CMK (cell line): ENCODE measurements at regions not wholly inside any gene's neighbourhood (a gene's known extent, or its start where the extent isn't known, plus 50 kb on each side); places are given as distances from the start of the nearest gene placed in this dataset.
A peak's percentile ranks its signal among the peaks of the same experiment; 100 is the strongest.
"Not testable (repeated sequence)": the region's sequence is repeated elsewhere in the genome, so short reads cannot be mapped to it uniquely, and the experiment has no call there.

Experiments
- DNase-seq: peaks from one replicate; pipeline ENCODE4 v3.0.0-alpha.2; 2010; ENCODE audit warnings: low read depth

DNA sequence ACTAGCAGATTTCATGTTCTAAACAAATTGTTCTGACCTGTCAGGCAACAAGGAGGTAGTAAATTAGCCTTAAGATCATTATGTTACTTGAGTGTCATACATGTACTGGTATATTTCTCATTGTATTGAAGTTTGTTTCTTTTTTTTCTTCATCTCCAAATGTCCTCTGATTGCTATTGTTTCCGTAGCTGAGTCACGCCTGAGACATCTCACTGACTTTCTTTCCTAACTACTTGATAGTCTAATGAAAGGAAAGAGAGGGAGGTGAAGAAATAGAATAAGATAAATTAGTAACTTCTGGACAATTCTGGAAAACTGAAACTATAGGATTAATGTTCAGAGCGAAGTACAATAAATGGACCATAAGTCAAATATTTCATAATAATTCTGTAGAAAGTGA, 1049.9 kb downstream of the TSN start:
- no peak for DNase-seq

DNA sequence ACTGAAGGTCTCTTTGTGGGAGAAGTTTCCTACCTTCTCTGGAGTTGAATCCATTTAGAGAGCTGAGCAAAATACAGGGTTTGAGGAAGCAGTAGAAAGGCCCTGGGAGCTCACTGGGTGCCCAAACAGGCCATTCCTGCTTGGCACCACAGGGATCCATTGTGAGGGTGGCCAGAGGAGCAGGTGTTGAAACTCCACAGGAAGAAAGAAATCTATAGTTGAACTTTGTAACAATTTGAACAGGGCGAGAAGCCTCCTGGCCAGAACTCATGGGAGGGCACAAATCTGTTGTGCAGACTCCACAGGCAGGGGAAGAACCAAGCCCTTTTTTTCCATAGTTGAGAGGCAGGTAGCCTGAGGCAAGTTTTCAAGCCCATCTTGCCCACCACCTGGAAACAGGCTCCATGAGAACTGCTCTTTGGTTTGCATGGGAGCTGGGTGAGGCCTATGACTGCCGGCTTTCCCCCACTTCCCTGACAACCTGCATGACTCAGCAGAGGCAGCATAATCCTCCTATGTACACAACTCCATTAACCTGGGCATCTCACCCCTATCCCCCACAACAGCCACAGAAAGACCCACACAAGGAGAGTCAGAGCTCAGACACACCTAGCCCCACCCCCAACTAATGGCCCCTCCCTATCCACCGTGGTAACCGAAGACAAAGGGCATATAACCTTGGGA, 1053.0 kb downstream of the TSN start:
- DNase-seq, result no peak

DNA sequence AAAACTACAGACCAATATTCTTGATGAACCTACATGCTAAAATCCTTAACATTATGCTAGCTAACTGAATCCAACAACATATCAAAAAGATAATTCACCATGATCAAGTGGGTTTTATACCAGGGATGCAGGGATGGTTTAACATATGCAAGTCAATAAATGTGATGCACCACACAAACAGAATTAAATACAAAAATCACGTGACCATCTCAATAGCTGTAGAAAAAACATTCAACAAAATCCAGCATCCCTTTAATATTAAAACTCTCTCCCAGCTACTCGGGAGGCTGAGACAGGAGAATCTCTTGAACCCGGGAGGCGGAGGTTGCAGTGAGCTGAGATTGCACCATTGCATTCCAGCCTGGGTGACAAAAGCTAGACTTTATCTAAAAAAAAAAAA, 1056.8 kb downstream of the TSN start:
- not testable (repeated sequence) for DNase-seq

DNA sequence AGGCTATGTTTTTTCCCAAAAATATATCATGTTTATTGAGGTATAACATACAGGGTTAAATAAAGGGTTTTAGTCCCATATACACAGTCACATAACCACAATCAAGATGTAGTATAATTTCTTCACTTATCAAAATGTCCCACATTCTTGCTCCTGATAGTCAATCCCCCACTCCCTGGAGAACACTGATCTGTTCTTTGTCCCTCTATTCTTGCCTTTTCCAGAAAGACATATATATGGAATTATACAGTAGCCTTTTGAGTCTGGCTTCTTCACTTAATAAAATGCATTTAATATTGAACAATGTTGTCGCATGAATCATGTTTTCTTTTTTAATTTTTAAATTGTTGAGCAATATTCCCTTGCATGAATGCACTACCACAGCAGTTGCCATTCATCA, 1059.7 kb downstream of the TSN start:
- no peak for DNase-seq

DNA sequence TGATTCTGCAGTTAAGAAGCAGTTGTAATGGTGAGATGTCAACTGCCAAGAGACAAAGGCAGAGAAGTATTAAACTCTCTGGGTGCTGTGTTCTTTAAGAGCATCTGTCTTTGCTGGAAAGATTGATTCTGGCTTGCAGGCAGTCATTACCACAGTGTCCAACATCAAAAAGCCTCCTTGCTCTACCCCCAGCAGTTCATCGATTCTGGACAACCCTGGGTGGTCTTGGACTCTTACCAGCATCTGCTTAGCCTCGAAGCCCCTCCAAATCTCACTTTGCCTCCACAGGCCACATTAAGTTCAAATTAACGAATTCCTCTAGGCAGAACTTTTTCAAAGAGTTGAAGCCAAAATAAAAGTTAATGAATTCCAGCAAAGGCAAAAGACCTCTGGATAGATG, 1061.4 kb downstream of the TSN start:
- DNase-seq, result no peak

DNA sequence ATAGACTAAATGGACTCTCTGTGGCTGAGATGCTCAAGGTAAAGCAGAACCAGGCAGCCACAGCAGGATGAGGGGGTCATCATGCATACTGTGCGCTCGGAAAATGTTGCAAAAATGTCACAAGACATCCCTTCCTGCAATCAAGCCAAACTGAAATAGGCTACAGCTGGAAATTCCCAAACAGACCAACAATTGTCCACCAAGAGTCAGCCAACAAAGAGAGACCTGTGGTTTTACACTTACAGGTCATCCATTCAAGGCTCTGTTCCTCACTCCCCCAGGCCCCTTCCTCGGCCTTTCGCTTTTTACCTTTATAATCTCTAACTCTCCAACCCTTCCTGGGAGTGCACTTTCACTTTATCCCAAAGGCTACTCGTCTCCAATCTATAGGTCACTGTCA, 1066.9 kb downstream of the TSN start:
- DNase-seq, result no peak

DNA sequence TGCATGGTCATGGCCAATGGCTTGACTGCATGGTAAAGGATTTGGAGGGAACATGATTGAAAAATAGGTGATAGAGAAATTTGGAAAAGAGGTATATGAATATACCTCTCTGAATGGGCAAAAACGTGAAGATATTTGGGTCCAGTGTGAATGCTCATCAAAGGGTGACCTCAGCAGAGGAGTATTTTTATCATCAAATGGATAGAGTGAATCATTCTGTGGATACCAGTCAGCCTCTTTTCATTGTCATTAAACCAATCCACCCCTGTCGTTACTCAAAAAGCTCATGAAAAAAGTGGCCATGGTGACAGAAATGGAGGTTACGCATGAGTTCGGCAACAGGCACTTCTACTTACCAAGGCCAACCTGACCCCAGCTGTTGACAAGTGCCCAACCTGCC, 1074.7 kb downstream of the TSN start:
- no peak for DNase-seq

DNA sequence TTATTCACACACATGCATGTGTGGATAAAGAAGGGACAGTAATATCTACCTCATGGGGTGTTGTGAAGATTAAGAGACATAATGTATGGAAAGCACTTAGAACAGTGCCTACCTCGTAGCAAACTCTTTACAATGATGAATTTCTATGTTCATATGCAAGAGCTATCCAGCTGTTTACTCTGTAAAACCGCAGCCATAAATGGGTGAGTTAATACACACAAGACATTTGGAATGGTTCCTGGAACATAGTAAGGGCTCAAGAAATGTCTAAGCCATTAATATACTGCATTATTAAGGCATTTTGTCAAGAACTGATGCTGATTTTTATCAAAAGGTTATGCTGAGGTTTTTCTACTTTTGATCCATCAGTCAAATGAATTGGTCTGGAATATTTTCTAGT, 1076.2 kb downstream of the TSN start:
- no peak for DNase-seq

DNA sequence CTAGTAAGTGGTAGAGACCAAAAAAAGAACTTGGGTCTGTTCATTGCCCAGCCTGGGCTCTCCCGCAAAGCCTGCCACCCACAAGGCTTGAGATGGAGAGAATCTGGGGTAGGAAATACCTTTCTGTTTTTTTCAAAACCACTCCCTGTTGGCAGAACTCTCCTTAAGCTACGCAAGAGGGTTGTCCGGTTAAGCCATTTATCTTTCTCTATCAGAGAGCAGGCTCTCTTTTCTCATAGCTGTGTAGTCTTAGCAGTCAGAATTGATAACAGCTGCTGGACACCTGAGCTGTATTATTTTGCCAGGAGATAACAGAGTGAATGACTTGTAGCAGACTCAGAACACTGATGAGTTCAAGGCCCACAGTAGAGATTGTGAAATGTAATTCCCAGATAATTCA, 1088.1 kb downstream of the TSN start:
- DNase-seq, result no peak

DNA sequence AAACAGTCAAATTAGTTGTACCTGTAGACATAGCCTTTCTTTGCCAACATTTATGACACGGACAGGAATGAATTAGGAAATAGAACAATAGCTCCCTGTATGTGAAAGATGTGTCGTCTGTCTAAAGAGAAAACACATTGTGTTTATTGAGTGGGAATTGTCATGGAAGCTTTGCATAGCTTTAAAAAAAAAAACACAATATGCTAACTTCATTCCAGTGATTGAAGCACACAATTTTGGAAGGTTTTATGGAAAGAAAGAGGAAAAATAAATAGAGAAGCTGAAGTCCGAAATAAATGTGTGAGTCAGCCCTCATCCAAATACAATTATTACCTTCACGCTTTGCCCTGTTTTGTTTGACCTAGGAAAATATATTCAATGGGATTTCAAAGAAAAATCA, 1095.7 kb downstream of the TSN start:
- no peak for DNase-seq

DNA sequence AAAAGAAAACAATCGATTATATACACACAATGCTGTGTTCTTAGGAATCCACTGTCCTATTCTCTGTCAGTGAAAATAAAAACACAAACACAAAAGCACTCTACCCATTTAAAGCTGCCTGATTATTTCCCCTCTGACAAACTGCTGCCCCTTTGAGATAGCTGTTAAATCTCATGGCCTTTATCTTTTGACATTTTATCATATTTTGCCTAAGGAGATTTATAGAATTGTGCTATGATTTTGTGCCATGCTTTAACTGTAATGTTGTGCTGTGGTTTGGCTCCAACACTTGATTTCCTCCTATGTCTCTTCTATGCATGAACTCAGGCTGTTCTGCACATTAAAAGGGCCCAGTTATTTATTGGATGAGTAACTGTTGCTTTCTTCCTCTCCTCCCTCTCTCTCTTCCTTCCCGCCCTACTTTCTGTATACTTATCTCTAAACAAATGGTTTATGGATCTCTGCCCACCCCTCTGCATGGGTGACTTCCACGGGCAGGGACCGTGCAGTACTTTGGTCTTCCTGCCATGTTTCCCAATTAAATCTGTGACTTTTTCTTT, 1096.6 kb downstream of the TSN start:
- no peak for DNase-seq

DNA sequence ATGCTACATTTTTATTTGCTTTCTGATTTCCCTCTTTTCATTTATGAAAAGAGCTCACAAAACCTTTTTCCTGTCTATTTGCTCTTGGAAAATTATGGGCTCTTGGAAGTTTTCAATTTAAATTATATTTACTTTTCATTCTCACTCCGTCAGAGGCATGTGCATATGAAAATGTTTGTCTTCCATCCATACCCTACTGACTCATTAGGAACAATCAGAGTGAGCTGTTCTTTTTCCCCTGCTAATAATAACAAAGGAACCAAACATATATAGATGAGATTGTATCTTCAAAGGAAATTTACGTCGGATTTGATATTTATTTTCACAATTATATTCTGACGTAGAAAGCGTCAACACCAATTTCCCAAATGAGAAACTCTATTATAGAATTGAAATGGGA, 1101.2 kb downstream of the TSN start:
- no peak for DNase-seq

DNA sequence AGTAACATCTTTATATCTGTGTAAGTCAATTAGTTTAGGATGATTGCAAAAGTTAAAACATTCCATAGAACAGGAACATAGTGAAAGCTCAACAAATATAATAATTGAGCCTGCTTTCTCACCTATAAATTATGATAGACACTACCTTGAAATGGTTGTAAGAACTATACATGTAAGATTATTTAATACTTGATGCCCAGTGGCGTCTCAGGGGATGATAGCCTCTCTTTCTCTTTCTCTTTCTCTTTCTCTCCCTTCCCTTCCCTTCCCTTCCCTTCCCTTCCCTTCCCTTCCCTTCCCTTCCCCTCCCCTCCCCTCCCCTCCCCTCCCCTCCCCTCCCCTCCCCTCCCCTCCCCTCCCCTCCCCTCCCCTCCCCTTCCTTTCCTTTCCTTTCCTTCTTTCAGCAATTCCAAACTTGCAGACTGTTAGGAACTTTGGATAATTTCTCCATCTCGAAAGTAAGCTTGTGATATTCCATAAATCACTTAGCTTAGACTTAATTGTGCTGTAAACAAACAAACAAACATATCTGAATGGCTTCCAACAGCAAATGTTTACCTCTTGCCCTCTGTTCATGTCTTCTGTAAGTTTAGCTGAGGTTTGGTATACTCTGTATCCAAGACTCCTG, 1102.7 kb downstream of the TSN start:
- no peak for DNase-seq

DNA sequence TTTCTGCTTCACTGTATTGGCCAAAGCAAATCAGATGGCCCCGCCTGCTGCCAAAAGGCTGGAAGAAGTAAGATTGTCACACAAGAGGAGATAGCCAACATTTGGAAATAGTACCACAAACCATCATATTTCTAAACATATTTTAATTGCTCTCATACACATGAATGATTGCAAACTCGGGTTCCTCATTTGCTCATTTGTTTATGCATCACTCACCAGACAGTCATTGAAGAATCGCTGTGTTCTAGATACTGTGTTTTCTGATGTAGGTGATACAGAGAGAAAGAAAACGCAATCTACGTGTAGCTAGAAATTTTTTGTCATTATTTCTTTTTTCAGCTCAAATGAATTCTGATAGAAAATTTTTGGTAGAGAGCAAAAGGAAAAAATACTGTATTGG, 1103.4 kb downstream of the TSN start:
- DNase-seq, result no peak

DNA sequence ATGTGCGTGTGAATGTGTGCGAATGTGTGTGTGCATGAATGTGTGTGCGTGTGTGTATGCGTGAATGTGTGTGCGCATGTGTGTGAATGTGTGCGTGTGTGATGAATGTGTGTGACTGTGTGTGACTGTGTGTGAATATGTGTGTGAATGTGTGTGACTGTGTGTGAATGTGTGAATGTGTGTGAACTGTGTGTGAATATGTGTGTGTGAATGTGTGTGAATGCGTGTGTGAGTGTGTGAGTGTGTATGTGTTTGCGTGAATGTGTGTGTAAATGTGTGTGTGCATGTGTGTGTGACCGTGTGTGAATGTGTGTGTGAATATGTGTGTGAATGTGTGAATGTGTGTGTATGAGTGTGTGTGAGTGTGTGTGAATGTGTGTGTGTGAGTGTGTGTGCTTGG, 1103.8 kb downstream of the TSN start:
- no peak for DNase-seq

DNA sequence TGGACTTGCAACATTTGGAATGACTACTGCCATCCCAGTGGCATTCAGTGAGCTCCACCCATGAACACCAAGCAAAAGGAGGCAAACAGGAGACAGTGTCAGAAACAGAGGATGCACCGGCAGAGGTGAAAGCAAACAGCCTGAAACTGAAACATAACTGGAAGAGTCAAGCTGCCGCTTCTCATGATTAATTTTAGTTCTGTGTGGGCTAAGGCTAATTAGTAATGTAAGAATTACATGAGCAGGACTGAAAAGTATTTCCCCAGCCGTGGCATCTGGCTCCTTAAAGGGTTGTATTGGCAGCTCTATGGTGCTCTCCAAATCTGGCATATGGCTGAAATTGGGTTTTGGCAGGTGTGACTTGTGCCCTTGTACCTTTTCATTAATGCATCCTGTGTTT, 1108.1 kb downstream of the TSN start:
- DNase-seq, result no peak

DNA sequence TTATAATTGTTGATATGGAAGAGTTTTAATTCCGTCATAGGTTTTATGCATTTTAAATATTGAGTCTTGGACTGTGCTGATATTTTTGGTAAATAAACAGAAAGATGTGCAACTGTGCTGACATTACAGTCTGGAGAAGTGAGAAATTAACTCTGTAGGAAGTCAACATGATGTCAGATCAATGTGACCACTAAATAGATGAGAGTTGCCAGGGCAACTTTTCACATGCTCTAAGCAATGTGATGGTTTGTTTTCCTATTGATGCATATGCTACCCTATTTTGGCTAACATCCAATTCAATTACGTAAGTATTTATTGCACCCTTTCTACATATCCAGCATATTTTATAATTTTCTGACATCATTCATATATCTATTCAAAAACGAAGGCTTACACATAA, 1109.3 kb downstream of the TSN start:
- DNase-seq, result no peak

DNA sequence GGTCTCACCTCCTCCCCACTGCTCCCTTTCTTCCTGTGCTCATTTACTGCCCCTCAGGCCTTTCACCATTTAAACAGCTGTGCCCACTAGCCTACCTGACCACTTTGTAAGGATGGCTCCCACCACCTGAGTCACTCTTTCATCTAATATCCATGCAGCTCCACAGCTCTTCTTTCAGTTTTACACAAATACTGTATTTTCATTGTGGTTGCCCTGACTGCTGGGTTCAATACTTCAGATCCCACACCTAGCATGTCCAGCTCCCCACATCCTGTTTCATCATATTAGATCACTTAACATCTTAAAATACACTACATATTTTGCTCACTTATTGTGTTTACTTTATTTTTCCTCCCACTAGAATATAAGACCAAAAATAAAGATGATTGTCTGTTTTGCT, 1110.6 kb downstream of the TSN start:
- DNase-seq, result no peak

DNA sequence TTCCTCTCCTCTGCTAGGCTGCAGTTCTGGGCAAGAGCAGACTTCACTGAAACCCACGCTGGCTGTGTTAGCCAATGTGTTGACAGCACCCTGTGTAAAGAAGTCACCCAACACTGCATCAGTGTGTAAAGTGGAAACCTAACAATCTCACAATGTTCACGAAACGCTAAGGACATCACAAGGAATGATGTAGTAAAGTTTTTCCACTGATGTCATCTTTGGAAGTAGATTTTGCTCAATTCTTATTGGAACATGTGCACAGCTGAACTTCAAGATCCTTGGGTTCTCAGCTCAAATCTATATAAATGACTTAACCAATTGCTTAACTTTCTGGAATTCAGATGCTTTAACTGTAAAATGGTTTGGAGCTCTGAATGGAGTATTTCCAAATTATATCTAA, 1112.5 kb downstream of the TSN start:
- no peak for DNase-seq

DNA sequence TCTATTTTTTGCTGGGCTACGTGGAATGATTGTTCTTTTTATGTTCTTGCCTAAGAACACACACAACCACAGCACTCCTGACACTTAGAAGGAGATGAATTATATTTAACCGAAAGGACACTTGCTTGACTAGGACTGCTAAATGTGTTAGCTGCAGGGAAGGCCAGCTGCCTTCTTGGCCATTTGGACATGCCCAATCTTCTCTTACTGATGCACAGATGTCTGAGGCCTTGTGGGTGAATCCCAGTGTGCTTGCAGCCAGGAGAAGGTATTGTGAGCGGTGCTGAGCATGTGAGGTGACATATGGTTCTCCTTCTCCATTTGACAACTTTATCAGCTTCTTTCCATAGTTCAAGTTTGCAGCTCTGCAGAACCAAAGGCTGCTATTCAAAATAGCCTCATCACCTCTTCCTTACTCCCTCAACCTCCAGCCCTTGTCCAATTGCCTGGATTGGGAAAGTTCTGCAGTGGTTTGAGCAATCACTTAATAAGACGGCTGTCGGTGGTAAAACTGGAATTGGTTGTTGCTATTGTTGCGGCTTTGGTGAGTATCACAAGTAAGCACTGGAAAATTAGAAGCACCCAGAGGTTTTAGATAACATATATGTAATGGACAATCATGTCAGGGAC, 1113.3 kb downstream of the TSN start:
- DNase-seq, result no peak

DNA sequence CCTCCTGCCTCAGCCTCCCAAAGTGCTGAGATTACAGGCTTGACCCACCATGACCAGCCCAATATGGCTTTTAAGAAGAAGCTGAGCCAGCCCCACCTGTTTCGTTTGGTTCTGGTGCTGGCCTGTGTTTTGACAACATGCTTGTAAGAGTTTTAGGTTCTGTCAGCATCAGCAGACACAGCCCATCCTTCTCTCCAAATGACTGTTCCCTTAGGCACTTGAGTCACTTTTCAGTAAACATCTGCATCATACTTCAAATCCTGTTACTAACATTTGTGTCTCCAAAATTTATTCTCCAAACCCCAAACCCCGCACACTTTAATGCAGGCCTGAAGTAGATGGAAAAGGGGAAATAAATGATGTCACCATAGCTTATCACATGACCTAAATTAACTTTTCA, 1118.5 kb downstream of the TSN start:
- DNase-seq, result no peak

DNA sequence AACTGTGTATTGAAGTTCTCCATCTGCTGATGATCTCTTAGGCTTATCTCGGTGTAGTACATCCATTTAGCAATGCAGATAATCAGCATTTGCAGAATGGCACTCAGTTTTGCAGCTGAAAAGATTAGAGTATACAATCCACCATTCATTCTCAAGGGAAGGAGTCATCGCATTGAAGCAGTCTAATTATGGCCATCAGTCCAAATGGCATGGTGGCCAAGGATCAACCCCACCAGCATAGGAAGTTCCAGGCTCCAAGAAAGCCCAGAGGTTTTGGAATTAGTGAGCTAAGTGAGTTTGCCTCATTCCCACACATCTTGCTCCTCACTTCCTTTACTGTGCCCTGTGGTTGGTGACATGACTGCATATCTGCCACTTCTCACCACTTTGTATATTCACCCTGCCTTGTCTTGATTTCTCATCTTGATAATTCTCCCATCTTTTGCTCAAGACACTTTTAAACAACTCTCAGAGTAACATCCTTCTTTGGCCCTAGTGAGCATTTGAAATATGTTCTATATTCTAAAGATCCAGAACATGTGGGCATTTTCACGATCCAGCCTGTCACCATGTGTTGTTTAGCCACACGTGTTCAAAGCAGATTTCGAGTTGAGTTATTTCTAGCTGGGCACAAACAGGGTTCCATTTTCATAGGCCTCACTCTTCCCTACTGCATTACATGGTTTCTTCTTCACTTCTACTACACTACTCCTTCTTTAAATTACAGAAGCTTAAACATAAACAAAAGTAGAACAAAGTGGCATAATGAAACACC, 1119.8 kb downstream of the TSN start:
- peak; percentile 15 for DNase-seq

DNA sequence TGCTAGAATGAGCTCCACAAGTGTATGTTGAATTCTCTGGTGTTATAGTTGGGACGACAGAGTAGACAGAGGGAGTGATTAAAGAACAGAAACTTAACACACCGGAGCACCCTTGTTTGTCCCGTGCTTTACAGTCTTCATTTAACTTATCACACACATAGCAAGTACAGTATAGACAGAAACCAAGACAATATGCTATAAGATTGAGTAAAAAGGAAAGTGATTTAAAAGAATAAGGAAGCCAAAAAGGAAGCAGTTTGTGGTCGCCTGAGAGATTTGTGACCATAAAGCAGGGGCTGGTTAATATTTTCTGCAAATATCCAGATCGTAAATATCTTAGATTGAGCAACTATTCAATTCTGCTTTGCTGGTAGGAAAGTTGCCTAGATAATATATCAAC, 1128.4 kb downstream of the TSN start:
- no peak for DNase-seq
